Loucy (cell line): ENCODE measurements at regions not wholly inside any gene's neighbourhood (a gene's known extent, or its start where the extent isn't known, plus 50 kb on each side); places are given as distances from the start of the nearest gene placed in this dataset.

ENCODE experiments used
- EZH2phosphoT487 ChIP-seq: fragments of 200-600 bp; IDR thresholded peaks from 2 replicates; pipeline ENCODE4 v1.6.1; 2018; ENCODE audit warnings: antibody characterized with exemption, mild to moderate bottlenecking, moderate library complexity, borderline replicate concordance
- TF ChIP-seq, protein P1 (sequence below): fragments of 200-600 bp; sonication (generic); conservative IDR thresholded peaks from 2 replicates; pipeline ENCODE4 v1.5.1; 2014; ENCODE audit warnings: mild to moderate bottlenecking, antibody characterized with exemption, low read length

GRCh38 chr12:13587721-13588390 lies 391.3 kb downstream of the EMP1 start:
- TF ChIP-seq, protein P1, sequence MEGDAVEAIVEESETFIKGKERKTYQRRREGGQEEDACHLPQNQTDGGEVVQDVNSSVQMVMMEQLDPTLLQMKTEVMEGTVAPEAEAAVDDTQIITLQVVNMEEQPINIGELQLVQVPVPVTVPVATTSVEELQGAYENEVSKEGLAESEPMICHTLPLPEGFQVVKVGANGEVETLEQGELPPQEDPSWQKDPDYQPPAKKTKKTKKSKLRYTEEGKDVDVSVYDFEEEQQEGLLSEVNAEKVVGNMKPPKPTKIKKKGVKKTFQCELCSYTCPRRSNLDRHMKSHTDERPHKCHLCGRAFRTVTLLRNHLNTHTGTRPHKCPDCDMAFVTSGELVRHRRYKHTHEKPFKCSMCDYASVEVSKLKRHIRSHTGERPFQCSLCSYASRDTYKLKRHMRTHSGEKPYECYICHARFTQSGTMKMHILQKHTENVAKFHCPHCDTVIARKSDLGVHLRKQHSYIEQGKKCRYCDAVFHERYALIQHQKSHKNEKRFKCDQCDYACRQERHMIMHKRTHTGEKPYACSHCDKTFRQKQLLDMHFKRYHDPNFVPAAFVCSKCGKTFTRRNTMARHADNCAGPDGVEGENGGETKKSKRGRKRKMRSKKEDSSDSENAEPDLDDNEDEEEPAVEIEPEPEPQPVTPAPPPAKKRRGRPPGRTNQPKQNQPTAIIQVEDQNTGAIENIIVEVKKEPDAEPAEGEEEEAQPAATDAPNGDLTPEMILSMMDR = no peak
- no peak for TF ChIP-seq EZH2phosphoT487
